Adrenal gland (tissue), 9 donors: ENCODE measurements at regions not wholly inside any gene's neighbourhood (a gene's known extent, or its start where the extent isn't known, plus 50 kb on each side); places are given as distances from the start of the nearest gene placed in this dataset.
"Not testable (repeated sequence)": the region's sequence is repeated elsewhere in the genome, so short reads cannot be mapped to it uniquely, and the experiment has no call there.

Source experiments
- DNase-seq, 7 donors: peaks; one replicate each; pipeline ENCODE4 v3.0.0-alpha.2; 2019 to 2020
- H3K27ac ChIP-seq, 5 donors: fragments of 200-600 bp; sonication (generic) in 4 of 5; 1 replicate in 3 of 5; 2 replicates in 2 of 5; pipeline versions ENCODE4 v1.5.1 to v1.8.0; 2016 to 2020; ENCODE audit warnings: mild to moderate bottlenecking in 1 of 5
- H3K27me3 ChIP-seq: fragments of 200-600 bp; 2 replicates; pipeline ENCODE4 v1.8.0; 2021
- H3K36me3 ChIP-seq, 2 donors: fragments of 200-600 bp; replicated peaks in 1 of 2; 1 replicate in 1 of 2; 2 replicates in 1 of 2; pipeline versions ENCODE4 v1.5.1 to v1.8.0; 2018 to 2022
- H3K4me1 ChIP-seq, 2 donors: fragments of 200-600 bp; replicated peaks in 1 of 2; 1 replicate in 1 of 2; 2 replicates in 1 of 2; pipeline versions ENCODE4 v1.5.1 to v1.8.0; 2018 to 2021
- H3K4me3 ChIP-seq, 4 donors: fragments of 200-600 bp; sonication (generic) in 3 of 4; one replicate each; pipeline ENCODE4 v1.5.1; 2016 to 2018
- H3K9me3 ChIP-seq, 3 donors: fragments of 200-600 bp; sonication (generic) in 1 of 3; replicated peaks in 1 of 3; 1 replicate in 2 of 3; 2 replicates in 1 of 3; pipeline versions ENCODE4 v1.5.1 to v1.8.0; 2016 to 2021
- POLR2A ChIP-seq, 2 donors: fragments of 450-650 bp; IDR thresholded peaks; one replicate each; pipeline ENCODE4 v1.6.1; 2017; ENCODE audit warnings: antibody characterized with exemption in 2 of 2, mild to moderate bottlenecking in 2 of 2, moderate library complexity in 1 of 2
- WGBS, 4 donors: extraction: QIAGEN DNeasy Blood & Tissue Kit in 2 of 4; methylation state at CpG; one replicate each; pipeline versions ENCODE4 v1.1.5 to v1.1.7; 2013 to 2017; 5-methylcytosine and 5-hydroxymethylcytosine counted together
- intact Hi-C, 2 donors: fragments of 100-400 bp; cut with DNase I; formaldehyde crosslinking; loops; one replicate each; pipeline versions ENCODE4 v1.14.1 to v1.15.0; 2022 to 2023
- TF ChIP-seq, protein P1 (sequence below), 6 experiments: fragments of 450-650 bp in 4 of 6; fragments of 200-600 bp in 2 of 6; sonication (generic) in 1 of 6; IDR thresholded peaks; 1 replicate in 5 of 6; 2 replicates in 1 of 6; pipeline versions ENCODE4 v1.5.1 to v1.8.0; 2016 to 2021; ENCODE audit warnings: antibody characterized with exemption in 6 of 6, mild to moderate bottlenecking in 2 of 6, moderate library complexity in 1 of 6
- donor health status: healthy with polysubstance abuse.
- donor health status: Bipolar disorder and iron deficiency.
- donor health status: DM: yes; HTN: yes; CAD: no.
- donor health status: DM: no; HTN: no; CAD: no.
- donor health status: DM: no; HTN: no; CAD: no.

DNA sequence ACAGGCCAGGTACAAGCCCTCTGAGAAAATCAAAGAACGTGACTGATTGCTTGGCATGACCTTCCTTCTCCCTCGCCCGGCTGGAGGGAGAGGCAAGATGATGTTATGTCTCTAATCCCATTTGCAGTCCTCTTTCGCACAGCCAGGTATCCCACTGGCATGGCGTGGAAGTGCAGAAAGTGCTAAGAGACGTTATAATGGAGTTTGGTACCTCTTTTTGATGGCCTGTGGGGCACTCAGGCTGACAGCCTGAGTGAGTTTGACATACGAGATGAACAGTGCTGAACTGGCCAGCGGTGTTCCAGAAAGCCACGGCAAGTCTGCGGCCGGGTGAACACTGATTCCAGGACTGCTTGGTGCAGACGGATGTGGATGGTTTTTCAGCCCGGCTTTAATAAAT is 241.6 kb downstream of the RAB11FIP2 start:
- Histone ChIP-seq H3K4me1 (no peaks in the 10 kb centered on the region), H3K27ac (no peak overlapping the region), H3K36me3 (no peaks in the 10 kb centered on the region), H3K27me3 (no peaks in the 10 kb centered on the region), H3K9me3 (no peaks in the 10 kb centered on the region), H3K4me3 (no peak overlapping the region)
- TF ChIP-seq, protein P1, sequence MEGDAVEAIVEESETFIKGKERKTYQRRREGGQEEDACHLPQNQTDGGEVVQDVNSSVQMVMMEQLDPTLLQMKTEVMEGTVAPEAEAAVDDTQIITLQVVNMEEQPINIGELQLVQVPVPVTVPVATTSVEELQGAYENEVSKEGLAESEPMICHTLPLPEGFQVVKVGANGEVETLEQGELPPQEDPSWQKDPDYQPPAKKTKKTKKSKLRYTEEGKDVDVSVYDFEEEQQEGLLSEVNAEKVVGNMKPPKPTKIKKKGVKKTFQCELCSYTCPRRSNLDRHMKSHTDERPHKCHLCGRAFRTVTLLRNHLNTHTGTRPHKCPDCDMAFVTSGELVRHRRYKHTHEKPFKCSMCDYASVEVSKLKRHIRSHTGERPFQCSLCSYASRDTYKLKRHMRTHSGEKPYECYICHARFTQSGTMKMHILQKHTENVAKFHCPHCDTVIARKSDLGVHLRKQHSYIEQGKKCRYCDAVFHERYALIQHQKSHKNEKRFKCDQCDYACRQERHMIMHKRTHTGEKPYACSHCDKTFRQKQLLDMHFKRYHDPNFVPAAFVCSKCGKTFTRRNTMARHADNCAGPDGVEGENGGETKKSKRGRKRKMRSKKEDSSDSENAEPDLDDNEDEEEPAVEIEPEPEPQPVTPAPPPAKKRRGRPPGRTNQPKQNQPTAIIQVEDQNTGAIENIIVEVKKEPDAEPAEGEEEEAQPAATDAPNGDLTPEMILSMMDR (IDR thresholded peaks at IDR 0.05) = no peak
- no peak for TF ChIP-seq POLR2A (IDR thresholded peaks at IDR 0.05)
- WGBS, 4 donors = 64 to 72% (median 68%) methylated on average over 13 of the region's 13 CpGs
- intact Hi-C loops = no loop called here
- peak in 1 of 7 donors; percentile 39 for DNase-seq

DNA sequence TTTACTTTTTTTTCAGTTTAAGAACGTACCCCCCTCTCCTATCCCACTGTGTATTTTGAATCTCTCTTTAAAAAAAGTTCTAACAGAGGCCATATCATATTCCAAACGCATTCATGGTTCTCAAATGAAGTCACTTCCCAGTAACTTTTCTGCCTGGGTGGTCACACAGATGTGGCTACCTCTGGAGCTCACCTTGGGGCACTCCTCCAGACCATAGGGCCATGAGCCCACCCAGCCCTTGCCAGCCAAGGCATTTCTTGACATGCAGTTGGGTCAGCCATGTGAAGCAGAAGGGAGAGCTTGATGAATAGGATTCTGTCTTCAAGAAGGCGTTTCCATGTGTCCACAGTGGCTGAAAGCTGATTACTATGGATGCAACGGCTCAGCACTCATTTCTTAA is 239.3 kb downstream of the RAB11FIP2 start:
- no peak overlapping the region for H3K27ac ChIP-seq
- TF ChIP-seq, protein P1 (IDR thresholded peaks at IDR 0.05) = no peak
- no peak for TF ChIP-seq POLR2A (IDR thresholded peaks at IDR 0.05)
- WGBS, 4 donors = 44 to 56% (median 47%) methylated on average over 4 of the region's 4 CpGs
- intact Hi-C loops = no loop called here
- no peaks in the 10 kb centered on the region for H3K36me3 ChIP-seq
- no peaks in the 10 kb centered on the region for H3K9me3 ChIP-seq
- DNase-seq = no peak
- no peaks in the 10 kb centered on the region for H3K4me1 ChIP-seq
- no peak overlapping the region for H3K4me3 ChIP-seq
- no peaks in the 10 kb centered on the region for H3K27me3 ChIP-seq

DNA sequence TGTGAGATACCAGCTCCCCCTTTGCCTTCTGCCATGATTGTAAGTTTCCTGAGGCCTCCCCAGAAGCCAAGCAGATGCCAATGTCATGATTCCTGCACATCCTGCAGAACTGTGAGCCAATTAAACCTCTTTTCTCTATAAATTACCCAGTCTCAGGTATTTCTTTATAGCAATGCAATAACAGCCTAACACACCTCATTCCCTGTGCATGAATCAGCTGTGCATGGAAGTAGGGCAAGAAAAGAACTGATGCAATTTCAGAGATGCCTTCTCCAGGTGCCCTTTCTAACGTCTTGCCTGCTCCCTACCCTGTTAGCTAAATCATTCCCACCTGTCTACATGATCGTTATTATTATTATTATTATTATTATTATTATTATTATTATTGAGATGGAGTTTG is 230.9 kb downstream of the RAB11FIP2 start:
- H3K27ac ChIP-seq, H3K4me1 ChIP-seq, H3K36me3 ChIP-seq, H3K27me3 ChIP-seq, H3K4me3 ChIP-seq, H3K9me3 ChIP-seq, intact Hi-C loops, DNase-seq: not testable (repeated sequence)
- 45 to 69% (median 58%) methylated on average over 2 of the region's 2 CpGs for WGBS, 4 donors

DNA sequence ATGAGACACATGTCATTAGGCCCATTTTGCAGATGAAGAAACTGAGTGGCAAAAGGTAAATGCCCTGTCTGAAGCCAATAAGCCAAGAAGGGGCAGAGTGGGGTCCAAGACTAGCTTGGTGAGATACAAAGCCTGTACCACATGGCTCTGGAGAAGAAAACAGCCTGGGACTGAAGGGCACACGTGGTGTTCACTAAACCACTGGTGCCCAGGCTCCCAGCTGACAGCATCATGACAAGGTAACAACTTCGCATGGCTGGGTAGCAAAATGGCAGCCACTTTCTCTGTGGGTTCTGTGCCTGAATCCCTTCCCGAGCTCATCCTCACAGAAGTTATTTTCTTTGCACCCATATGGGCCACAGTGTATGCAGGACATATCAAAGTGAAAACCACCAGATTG is 229.6 kb downstream of the RAB11FIP2 start:
- Histone ChIP-seq H3K27ac (no peak overlapping the region), H3K4me3 (no peak overlapping the region), H3K36me3 (no peaks in the 10 kb centered on the region), H3K4me1 (no peaks in the 10 kb centered on the region), H3K27me3 (peaks cover 4% of the 10 kb centered on the region), H3K9me3 (no peaks in the 10 kb centered on the region)
- DNase-seq = no peak
- 66 to 82% (median 78%) methylated on average over 3 of the region's 3 CpGs for WGBS, 4 donors
- intact Hi-C loops = no loop called here
- TF ChIP-seq, protein P1 (IDR thresholded peaks at IDR 0.05) = no peak
- no peak for TF ChIP-seq POLR2A (IDR thresholded peaks at IDR 0.05)

DNA sequence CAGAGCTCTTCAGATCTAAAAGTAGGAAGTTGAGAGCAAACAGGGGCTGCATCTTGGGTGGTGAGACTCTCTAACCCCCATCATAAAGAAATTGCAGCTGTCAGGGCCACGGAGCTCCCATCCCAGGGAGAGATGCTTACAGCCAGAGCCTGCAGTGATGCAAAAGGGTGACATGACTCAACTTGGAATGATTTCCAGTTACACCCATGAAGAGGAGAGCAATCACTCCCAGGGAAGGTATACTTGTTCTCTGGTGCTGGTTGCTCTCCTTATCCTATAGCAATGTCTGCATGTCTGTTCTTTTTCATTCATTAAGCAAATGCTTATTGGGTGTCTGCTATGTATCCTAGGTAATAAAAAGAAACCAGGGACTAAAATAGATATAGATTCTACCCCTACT is 228.0 kb downstream of the RAB11FIP2 start:
- Histone ChIP-seq H3K36me3 (no peaks in the 10 kb centered on the region), H3K4me3 (no peak overlapping the region), H3K27ac (no peak overlapping the region), H3K27me3 (peaks cover 4% of the 10 kb centered on the region), H3K4me1 (no peaks in the 10 kb centered on the region), H3K9me3 (no peaks in the 10 kb centered on the region)
- intact Hi-C loops = no loop called here
- 67 to 100% (median 70%) methylated on average over 1 of the region's 1 CpG for WGBS, 4 donors
- no peak for DNase-seq
- no peak for TF ChIP-seq POLR2A (IDR thresholded peaks at IDR 0.05)
- TF ChIP-seq, protein P1 (IDR thresholded peaks at IDR 0.05) = no peak
